ENCODE measurements at regions not wholly inside any gene's neighbourhood (a gene's known extent, or its start where the extent isn't known, plus 50 kb on each side); places are given as distances from the start of the nearest gene placed in this dataset.
A peak's percentile ranks its signal among the peaks of the same experiment; 100 is the strongest.
"Not testable (repeated sequence)": the region's sequence is repeated elsewhere in the genome, so short reads cannot be mapped to it uniquely, and the experiment has no call there.

DNA sequence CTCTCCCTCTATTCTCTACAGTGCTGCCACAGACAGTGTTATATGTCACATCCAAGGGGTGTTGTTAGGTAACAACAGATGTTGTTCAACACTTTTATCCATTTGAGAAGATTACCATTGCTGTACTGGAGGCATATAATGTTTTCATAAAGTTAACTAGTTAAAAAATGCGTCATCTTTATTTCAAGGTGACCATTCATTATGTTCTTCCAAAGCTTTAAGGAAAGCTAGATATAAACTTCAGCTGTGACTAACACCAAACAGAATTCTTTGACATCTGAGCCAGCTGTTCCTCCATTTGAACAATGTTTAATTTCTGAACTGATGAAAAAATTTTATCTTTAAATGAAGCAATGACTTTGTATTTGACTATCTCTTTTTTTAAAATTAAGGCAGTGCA lies 1099.6 kb upstream of the TMEFF2 start:
- no peak for DNase-seq (ENCODE audit: low spot score)

GRCh38 chr2:193279361-193279760 lies 1084.6 kb upstream of the TMEFF2 start:
- DNase-seq (ENCODE audit: low spot score) = no peak

- DNase-seq (ENCODE audit: low spot score) = no peak
Observed at GRCh38 chr2:193276988-193277387, 1082.3 kb upstream of the TMEFF2 start.

GRCh38 chr2:193276560-193276959 lies 1081.8 kb upstream of the TMEFF2 start:
- DNase-seq (ENCODE audit: low spot score) = no peak

GRCh38 chr2:193276069-193276468 lies 1081.3 kb upstream of the TMEFF2 start:
- no peak for DNase-seq (ENCODE audit: low spot score)

DNA sequence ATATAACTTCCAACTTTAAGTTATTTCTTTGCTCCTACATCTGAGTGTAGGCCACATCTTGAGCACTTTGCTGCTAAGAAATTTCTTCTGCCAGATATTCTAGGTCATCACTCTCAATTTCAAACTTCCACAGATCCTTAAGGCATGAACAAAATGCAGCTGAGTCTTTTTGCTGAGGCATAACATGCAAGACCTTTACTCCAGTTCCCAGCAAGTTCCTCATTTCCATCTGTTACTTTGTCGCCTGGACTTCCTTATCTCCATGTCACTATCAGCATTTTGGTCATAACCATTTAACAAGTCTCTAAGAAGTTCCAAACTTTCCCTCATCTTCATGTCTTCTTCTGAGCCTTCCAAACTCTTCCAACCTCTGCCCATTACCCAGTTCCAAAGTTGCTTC lies 1077.3 kb upstream of the TMEFF2 start:
- no peak for DNase-seq (ENCODE audit: low spot score)

GRCh38 chr2:193270816-193271215 lies 1076.1 kb upstream of the TMEFF2 start:
- DNase-seq (ENCODE audit: low spot score) = peak; percentile 6

DNA sequence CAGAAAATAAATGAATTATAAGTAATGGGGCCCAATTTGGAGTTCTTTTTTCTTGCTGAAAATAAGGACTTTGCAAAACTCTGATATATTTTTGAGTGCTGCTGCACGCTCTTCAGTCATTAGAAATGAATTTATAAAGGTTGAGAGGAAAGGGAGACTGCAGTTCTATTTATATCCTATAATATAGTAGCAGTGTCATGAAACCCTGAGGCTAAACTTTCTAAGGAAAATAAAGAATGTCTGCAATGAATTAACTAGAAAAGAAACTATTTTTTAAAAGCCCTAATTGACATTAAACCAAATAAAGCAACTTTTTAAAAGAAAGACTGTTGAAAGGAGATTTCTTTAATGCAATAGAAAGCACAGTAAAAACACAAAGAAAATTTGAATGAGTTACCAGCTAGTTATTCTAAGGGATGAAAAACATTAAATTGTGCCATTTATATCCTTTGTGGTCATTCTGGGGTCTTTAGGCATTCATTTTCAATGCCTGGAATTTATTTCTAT lies 1072.8 kb upstream of the TMEFF2 start:
- DNase-seq (ENCODE audit: low spot score) = no peak

DNA sequence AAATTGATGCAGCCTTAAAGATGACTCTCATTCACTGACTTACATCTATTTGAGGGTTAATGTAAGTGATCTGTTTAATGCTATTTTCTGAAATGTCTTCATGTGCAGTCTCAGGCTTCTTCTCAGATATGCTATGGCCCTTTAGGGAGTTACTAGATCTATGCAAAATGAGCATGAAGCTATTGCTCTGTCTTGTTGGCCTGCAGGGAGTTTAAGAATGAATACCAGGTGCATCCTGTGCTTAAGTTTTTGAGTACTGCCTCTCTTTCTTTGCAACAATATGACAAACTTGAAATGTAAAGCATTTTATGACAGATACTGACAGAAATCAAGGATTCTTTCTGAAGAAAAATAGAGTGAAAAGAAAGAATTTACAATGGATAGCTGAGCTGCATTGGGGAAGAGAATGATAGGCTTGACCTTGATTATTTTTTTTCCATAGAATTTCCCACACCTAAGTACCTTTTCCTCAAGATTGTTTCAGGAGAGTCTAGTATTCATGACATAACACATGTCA lies 1058.3 kb upstream of the TMEFF2 start:
- DNase-seq (ENCODE audit: low spot score) = no peak

DNA sequence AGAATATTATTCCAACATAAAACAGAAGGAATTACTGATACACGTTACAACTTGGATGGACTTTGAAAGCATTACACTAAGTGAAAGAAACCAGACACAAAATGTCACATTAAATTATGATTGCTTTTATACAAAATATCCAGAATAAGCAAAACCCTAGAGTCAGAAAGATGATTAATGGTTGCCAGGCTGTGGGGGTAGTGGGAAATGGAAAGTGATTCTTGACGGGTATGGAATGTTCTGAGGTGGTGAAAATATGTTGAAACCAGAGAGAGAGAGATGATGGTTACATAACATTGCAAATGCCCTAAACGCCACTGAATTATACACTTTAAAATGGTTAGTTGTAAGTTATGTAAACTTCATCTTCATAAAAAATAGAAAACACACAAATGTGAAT lies 1057.2 kb upstream of the TMEFF2 start:
- no peak for DNase-seq (ENCODE audit: low spot score)

DNA sequence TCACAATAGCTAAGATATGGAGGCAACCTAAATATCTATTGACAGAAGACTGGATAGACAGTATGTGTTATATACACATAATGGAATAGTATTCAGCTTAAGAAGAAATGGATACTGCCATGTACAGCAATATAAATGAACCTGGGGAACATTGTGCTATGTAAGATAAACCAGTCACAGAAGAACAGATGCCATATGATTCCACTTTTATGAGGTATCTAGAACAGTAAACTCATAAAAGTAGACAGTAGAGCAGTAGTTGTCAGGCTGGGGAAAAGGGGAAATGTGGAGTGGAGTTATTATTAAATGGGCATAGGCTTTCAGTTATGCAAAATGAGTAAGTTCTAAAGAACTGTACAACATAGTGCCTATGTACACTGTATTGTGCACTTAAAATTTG lies 1055.7 kb upstream of the TMEFF2 start:
- DNase-seq (ENCODE audit: low spot score) = no peak

DNA sequence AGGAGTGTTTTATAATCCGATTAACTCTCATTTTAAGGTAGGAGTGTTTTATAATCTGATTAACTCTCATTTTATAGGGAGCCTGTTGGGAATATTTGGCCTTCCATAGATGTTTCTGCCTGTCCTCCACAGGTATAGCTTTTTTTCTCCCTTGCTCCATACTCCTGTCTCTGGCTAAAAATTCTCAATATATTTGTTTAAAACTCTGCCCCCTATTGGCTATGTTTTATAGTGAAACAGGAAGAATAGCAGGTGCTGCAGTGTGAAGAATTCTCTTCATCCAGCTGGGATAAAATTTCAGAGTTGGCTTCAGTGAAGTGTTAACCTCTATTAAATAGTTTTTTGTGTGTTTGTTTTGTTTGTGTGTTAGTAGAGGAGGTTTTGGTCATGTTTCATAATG lies 1046.0 kb upstream of the TMEFF2 start:
- no peak for DNase-seq (ENCODE audit: low spot score)

GRCh38 chr2:193231634-193232033 lies 1036.9 kb upstream of the TMEFF2 start:
- no peak for DNase-seq (ENCODE audit: low spot score)

DNA sequence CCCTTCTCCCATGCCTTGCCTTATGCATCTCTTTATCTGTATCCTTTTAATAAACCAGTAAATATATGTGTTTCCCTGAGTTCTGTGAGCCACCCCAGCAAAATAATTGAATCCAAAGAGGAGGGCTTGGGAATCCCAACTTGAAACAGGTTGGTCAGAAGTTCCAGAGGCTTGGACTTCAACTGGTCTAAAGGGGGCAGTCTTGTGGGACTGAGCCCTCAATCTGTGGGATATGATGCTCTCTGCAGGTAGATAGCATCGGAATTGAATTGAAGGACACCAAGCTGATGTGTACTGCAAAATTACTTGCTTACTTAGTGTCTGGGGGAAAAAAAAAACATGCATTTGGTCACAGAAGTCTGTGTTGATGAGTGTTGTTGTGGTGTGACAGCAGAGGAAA lies 1033.5 kb upstream of the TMEFF2 start:
- DNase-seq (ENCODE audit: low spot score) = no peak

- DNase-seq (ENCODE audit: low spot score) = no peak
Observed at GRCh38 chr2:193222454-193222853, 1027.7 kb upstream of the TMEFF2 start.

DNA sequence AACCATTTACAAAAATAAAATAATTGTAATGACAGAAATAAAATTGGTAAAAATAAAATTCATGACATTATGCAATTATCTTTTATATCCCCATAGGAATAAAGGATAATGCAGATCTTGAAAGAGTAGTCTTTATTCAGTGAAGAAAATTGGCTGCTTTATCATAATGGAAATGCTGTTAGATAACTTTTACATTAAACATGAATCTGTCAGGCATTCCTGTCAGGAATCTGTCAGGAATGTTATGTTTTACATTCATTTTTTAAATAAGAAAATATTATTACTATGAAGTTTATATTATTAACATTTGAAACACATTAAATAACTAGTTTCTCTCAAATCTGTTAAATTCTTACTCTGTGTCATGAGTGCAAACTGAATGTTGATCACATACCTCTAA lies 1024.7 kb upstream of the TMEFF2 start:
- DNase-seq (ENCODE audit: low spot score) = no peak

DNA sequence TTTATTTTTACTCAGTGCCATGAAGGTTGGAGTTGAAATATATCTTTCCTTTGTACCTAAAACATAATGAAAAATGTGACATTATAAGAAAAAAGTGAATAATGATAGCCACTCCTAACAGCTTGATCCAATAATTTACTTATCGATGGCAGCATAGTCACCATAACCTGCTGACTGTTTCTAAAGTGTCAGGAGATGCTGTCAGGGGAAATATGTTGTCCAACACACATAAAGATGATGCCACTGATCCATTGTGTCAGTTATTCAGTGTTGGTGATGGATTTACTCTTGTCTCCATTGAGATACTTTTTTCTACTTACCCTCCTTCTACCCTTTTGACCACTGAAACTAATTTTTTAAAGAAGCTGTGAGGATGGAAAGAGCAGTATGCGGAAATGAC lies 1006.9 kb upstream of the TMEFF2 start:
- DNase-seq (ENCODE audit: low spot score) = no peak

- DNase-seq (ENCODE audit: low spot score) = no peak
Observed at GRCh38 chr2:193199322-193199721, 1004.6 kb upstream of the TMEFF2 start.

GRCh38 chr2:193187816-193188215 lies 993.1 kb upstream of the TMEFF2 start:
- DNase-seq (ENCODE audit: low spot score) = no peak

GRCh38 chr2:193170981-193171380 lies 976.2 kb upstream of the TMEFF2 start:
- not testable (repeated sequence) for DNase-seq (ENCODE audit: low spot score)

- DNase-seq (ENCODE audit: low spot score) = no peak
Observed at GRCh38 chr2:193156480-193156879, 961.7 kb upstream of the TMEFF2 start.

DNA sequence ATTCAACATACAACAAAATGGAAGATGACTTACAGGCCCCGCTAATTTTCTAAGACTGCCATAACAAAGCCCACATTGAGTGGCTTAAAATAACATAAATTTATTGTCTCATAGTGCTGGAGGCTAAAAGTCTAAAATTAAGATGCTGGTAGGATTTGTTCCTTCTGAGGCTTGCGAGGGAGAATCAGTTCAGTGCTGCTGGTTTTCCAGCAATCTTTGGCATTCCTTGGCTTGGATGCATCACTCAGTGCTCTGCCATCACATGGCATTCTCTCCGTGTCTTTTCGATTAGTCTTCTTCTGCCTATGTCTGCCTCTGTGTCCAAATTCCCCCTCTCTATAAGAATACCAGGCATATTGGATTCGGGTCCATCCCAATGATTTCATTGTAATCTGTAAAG lies 959.3 kb upstream of the TMEFF2 start:
- no peak for DNase-seq (ENCODE audit: low spot score)

DNA sequence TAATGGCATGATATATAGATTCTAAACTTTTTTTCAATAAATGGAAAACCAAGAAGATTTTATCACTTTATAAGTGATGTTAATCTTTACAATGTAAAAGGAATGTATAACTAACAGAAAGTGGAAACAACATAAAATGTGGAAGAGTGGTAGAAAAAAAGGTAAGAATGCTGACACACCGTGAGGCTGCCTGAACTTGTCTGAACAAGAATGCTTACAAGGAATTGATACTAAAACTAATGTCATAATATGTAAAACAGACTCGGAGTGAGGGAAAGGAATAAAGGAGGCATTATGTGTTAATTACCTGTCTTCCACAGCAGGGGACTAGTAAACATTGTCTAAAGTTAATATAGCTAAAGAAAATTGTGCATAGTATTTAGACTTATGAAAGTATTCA lies 958.8 kb upstream of the TMEFF2 start:
- DNase-seq (ENCODE audit: low spot score) = no peak

DNA sequence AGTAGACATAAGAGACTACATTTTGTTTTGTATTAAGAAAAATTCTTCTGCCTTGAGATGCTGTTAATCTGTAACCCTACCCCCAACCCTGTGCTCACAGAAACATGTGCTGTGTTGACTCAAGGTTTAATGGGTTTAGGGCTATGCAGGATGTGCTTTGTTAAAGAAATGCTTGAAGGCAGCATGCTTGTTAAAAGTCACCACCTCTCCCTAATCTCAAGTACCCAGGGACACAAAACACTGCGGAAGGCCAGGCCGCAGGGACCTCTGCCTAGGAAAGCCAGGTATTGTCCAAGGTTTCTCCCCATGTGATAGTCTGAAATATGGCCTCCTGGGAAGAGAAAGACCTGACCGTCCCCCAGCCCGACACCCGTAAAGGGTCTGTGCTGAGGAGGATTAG lies 947.7 kb upstream of the TMEFF2 start:
- DNase-seq (ENCODE audit: low spot score) = not testable (repeated sequence)

- DNase-seq (ENCODE audit: low spot score) = no peak
Observed at GRCh38 chr2:193141998-193142397, 947.3 kb upstream of the TMEFF2 start.

Measured in HuH-7 (cell line).